ENCODE measurements at regions not wholly inside any gene's neighbourhood (a gene's known extent, or its start where the extent isn't known, plus 50 kb on each side); places are given as distances from the start of the nearest gene placed in this dataset.

DNA sequence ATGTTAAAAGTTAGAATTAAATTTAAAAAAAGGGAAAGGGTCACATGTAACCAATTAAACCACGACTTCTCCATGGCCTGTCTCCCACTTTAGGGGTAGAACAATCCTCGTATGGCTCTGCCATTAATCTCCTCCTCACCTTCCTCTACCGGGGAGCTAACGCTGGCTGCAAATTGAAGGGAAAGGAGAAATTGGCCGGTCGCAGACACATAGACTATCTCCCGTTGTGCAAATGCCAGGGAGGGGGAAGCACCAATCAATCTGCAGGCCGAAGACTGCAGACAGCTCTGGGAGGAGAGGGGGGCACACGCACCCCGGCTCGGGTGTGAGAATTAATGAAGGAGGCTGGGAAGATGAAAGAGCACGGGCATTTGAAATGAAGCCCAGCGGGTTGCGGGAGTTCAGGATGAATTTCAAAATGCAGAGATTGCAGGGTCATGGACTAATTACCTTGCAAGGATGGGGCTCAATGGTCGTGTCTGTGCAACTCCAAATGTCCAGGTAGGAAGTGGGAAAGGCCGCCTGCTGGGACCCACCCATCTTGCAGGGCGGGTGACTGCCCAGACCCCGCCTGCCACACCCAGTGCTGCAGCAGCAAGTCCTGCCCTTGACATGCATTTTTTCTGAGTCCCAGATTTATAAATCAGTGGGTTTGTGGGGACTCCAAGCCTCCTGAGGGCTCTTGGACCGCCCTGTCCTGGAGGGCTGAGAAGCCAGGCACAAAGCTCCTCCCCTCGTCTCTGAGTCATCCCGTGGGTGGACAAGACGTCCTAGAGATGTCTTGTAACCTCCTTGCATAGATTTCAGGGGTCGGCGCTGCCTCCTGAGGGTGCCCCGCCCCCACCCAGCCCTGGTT lies 534.2 kb downstream of the TBC1D22A start:
- TF ChIP-seq POLR2AphosphoS5 (IDR thresholded peaks at IDR 0.05; ENCODE audit: low read depth) (no peak), CTCF (conservative IDR thresholded peaks at IDR 0.05; ENCODE audit: low read depth in 2 of 2) (no peak), EZH2phosphoT487 (IDR thresholded peaks at IDR 0.05; ENCODE audit: unreplicated experiment) (no peak), NANOG (IDR thresholded peaks at IDR 0.05; ENCODE audit: borderline replicate concordance) (no peak), CREB1 (CRISPR knock-in tag; IDR thresholded peaks at IDR 0.05; ENCODE audit: low read depth) (no peak), JUNB (IDR thresholded peaks at IDR 0.05; ENCODE audit: unreplicated experiment) (no peak), EZH2 (IDR thresholded peaks at IDR 0.05; ENCODE audit: low read depth, unreplicated experiment) (no peak), ZNF114 (CRISPR knock-in tag; IDR thresholded peaks at IDR 0.05) (no peak)
- TF ChIP-seq, protein P1, sequence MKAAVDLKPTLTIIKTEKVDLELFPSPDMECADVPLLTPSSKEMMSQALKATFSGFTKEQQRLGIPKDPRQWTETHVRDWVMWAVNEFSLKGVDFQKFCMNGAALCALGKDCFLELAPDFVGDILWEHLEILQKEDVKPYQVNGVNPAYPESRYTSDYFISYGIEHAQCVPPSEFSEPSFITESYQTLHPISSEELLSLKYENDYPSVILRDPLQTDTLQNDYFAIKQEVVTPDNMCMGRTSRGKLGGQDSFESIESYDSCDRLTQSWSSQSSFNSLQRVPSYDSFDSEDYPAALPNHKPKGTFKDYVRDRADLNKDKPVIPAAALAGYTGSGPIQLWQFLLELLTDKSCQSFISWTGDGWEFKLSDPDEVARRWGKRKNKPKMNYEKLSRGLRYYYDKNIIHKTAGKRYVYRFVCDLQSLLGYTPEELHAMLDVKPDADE (IDR thresholded peaks at IDR 0.05): no peak
- TF ChIP-seq, protein P2, sequence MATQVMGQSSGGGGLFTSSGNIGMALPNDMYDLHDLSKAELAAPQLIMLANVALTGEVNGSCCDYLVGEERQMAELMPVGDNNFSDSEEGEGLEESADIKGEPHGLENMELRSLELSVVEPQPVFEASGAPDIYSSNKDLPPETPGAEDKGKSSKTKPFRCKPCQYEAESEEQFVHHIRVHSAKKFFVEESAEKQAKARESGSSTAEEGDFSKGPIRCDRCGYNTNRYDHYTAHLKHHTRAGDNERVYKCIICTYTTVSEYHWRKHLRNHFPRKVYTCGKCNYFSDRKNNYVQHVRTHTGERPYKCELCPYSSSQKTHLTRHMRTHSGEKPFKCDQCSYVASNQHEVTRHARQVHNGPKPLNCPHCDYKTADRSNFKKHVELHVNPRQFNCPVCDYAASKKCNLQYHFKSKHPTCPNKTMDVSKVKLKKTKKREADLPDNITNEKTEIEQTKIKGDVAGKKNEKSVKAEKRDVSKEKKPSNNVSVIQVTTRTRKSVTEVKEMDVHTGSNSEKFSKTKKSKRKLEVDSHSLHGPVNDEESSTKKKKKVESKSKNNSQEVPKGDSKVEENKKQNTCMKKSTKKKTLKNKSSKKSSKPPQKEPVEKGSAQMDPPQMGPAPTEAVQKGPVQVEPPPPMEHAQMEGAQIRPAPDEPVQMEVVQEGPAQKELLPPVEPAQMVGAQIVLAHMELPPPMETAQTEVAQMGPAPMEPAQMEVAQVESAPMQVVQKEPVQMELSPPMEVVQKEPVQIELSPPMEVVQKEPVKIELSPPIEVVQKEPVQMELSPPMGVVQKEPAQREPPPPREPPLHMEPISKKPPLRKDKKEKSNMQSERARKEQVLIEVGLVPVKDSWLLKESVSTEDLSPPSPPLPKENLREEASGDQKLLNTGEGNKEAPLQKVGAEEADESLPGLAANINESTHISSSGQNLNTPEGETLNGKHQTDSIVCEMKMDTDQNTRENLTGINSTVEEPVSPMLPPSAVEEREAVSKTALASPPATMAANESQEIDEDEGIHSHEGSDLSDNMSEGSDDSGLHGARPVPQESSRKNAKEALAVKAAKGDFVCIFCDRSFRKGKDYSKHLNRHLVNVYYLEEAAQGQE (IDR thresholded peaks at IDR 0.05; ENCODE audit: unreplicated experiment): no peak

Measured in GM23338 (cell line).